Adrenal gland (tissue), 5 donors: ENCODE measurements at regions not wholly inside any gene's neighbourhood (a gene's known extent, or its start where the extent isn't known, plus 50 kb on each side); places are given as distances from the start of the nearest gene placed in this dataset.

Experiments used
- CTCF ChIP-seq, 6 experiments: fragments of 450-650 bp in 4 of 6; fragments of 200-600 bp in 2 of 6; sonication (generic) in 1 of 6; IDR thresholded peaks; 1 replicate in 5 of 6; 2 replicates in 1 of 6; pipeline versions ENCODE4 v1.5.1 to v1.8.0; 2016 to 2021; ENCODE audit warnings: antibody characterized with exemption in 6 of 6, mild to moderate bottlenecking in 2 of 6, moderate library complexity in 1 of 6
- POLR2A ChIP-seq, 2 donors: fragments of 450-650 bp; IDR thresholded peaks; one replicate each; pipeline ENCODE4 v1.6.1; 2017; ENCODE audit warnings: antibody characterized with exemption in 2 of 2, mild to moderate bottlenecking in 2 of 2, moderate library complexity in 1 of 2
- donor health status: DM: no; HTN: no; CAD: no.

- TF ChIP-seq CTCF (IDR thresholded peaks at IDR 0.05) (no peak), POLR2A (IDR thresholded peaks at IDR 0.05) (no peak)
Measured at GRCh38 chr1:185626344-185626743, 107.8 kb upstream of the HMCN1 start.
